HL-60 (cell line): ENCODE measurements at regions not wholly inside any gene's neighbourhood (a gene's known extent, or its start where the extent isn't known, plus 50 kb on each side); places are given as distances from the start of the nearest gene placed in this dataset.

Experiments
- CTCF ChIP-seq: IDR thresholded peaks from one replicate; pipeline ENCODE4 v1.5.1; 2011; ENCODE audit warnings: low read length, control low read depth, inconsistent platforms; ENCODE audit not compliant: insufficient read depth
- GABPA ChIP-seq: IDR thresholded peaks from 2 replicates; pipeline ENCODE4 v1.6.1; 2012; ENCODE audit warnings: low read depth
- POLR2AphosphoS5 ChIP-seq: IDR thresholded peaks from 2 replicates; pipeline ENCODE4 v1.6.1; 2012; ENCODE audit warnings: low read depth
- REST ChIP-seq: IDR thresholded peaks from 2 replicates; pipeline ENCODE4 v1.6.1; 2012; ENCODE audit warnings: low read depth; ENCODE audit not compliant: insufficient replicate concordance

- TF ChIP-seq CTCF (no peak), REST (no peak), POLR2AphosphoS5 (no peak), GABPA (no peak)
Measured at GRCh38 chr4:138727731-138728130, 287.9 kb upstream of the NOCT start.
